Activated CD4-positive, alpha-beta T cell treated with anti-CD3 and anti-CD28 coated beads, Interleukin-10, Interleukin-2, amounts not matched to agents 100 ng/mL and 50 ng/mL, durations not matched to agents 16 hours and 8 hours (primary cell): ENCODE measurements at regions not wholly inside any gene's neighbourhood (a gene's known extent, or its start where the extent isn't known, plus 50 kb on each side); places are given as distances from the start of the nearest gene placed in this dataset.
"Not testable (repeated sequence)": the region's sequence is repeated elsewhere in the genome, so short reads cannot be mapped to it uniquely, and the experiment has no call there.

Experiments
- DNase-seq: peaks from one replicate; pipeline ENCODE4 v3.0.0-alpha.2; 2020

- no peak for DNase-seq
Observed at GRCh38 chr7:69334701-69335100, 263.6 kb upstream of the AUTS2 start.

- DNase-seq = no peak
Observed at GRCh38 chr7:69335331-69335730, 262.9 kb upstream of the AUTS2 start.

GRCh38 chr7:69336976-69337375 lies 261.3 kb upstream of the AUTS2 start:
- DNase-seq = no peak

- DNase-seq = no peak
Observed at GRCh38 chr7:69338144-69338543, 260.1 kb upstream of the AUTS2 start.

- no peak for DNase-seq
Observed at GRCh38 chr7:69341288-69341687, 257.0 kb upstream of the AUTS2 start.

- DNase-seq = no peak
Observed at GRCh38 chr7:69342154-69342884, 256.0 kb upstream of the AUTS2 start.

- DNase-seq = no peak
Observed at GRCh38 chr7:69349291-69349690, 249.0 kb upstream of the AUTS2 start.

GRCh38 chr7:69358163-69358821 lies 240.0 kb upstream of the AUTS2 start:
- DNase-seq = no peak

GRCh38 chr7:69359003-69359700 lies 239.1 kb upstream of the AUTS2 start:
- no peak for DNase-seq

- DNase-seq = no peak
Observed at GRCh38 chr7:69360913-69361312, 237.4 kb upstream of the AUTS2 start.

GRCh38 chr7:69363136-69363535 lies 235.1 kb upstream of the AUTS2 start:
- DNase-seq = no peak

- DNase-seq = no peak
Observed at GRCh38 chr7:69364813-69365643, 233.2 kb upstream of the AUTS2 start.

GRCh38 chr7:69365651-69366192 lies 232.6 kb upstream of the AUTS2 start:
- DNase-seq = no peak

GRCh38 chr7:69367780-69368179 lies 230.5 kb upstream of the AUTS2 start:
- DNase-seq = no peak

- DNase-seq = no peak
Observed at GRCh38 chr7:69373171-69374043, 224.9 kb upstream of the AUTS2 start.

- DNase-seq = no peak
Observed at GRCh38 chr7:69374044-69374425, 224.2 kb upstream of the AUTS2 start.

- no peak for DNase-seq
Observed at GRCh38 chr7:69377191-69377590, 221.1 kb upstream of the AUTS2 start.

- DNase-seq = no peak
Observed at GRCh38 chr7:69388452-69389137, 209.7 kb upstream of the AUTS2 start.

- no peak for DNase-seq
Observed at GRCh38 chr7:69389216-69389615, 209.1 kb upstream of the AUTS2 start.

- not testable (repeated sequence) for DNase-seq
Observed at GRCh38 chr7:69393912-69394311, 204.4 kb upstream of the AUTS2 start.

GRCh38 chr7:69395061-69395714 lies 203.1 kb upstream of the AUTS2 start:
- DNase-seq = no peak
